KMS-11 (cell line): ENCODE measurements at regions not wholly inside any gene's neighbourhood (a gene's known extent, or its start where the extent isn't known, plus 50 kb on each side); places are given as distances from the start of the nearest gene placed in this dataset.

ENCODE experiments used
- H2AFZ ChIP-seq: fragments of 200-600 bp; sonication (generic); 2 replicates; pipeline ENCODE4 v1.6.1; 2016; ENCODE audit warnings: antibody characterized with exemption, mixed run types, low read depth
- H3K27ac ChIP-seq: fragments of 200-600 bp; sonication (generic); 2 replicates; pipeline ENCODE4 v1.6.1; 2016; ENCODE audit warnings: mild to moderate bottlenecking, mixed run types
- H3K27me3 ChIP-seq: fragments of 200-600 bp; sonication (generic); 2 replicates; pipeline ENCODE4 v1.6.1; 2017; ENCODE audit warnings: mild to moderate bottlenecking, low read depth, mixed run types, moderate library complexity; ENCODE audit not compliant: insufficient read depth
- H3K36me3 ChIP-seq: fragments of 200-600 bp; sonication (generic); 2 replicates; pipeline ENCODE4 v1.6.1; 2017; ENCODE audit warnings: mild to moderate bottlenecking, mixed run types; ENCODE audit not compliant: insufficient read depth
- H3K4me1 ChIP-seq: fragments of 200-600 bp; sonication (generic); 2 replicates; pipeline ENCODE4 v1.6.1; 2016; ENCODE audit warnings: mild to moderate bottlenecking, low read depth, mixed run types; ENCODE audit not compliant: poor library complexity, severe bottlenecking
- H3K4me2 ChIP-seq: fragments of 200-600 bp; sonication (generic); 2 replicates; pipeline ENCODE4 v1.7.0; 2016; ENCODE audit warnings: mild to moderate bottlenecking, mixed run types
- H3K4me3 ChIP-seq: fragments of 200-600 bp; sonication (generic); IDR thresholded peaks from 2 replicates; pipeline ENCODE4 v1.6.1; 2017; ENCODE audit warnings: low read depth, low read length, mixed read lengths; ENCODE audit not compliant: insufficient read depth
- H3K79me2 ChIP-seq: fragments of 200-600 bp; sonication (generic); 2 replicates; pipeline ENCODE4 v1.6.1; 2016; ENCODE audit warnings: low read depth, mixed run types; ENCODE audit not compliant: insufficient read depth
- H3K9ac ChIP-seq: fragments of 200-600 bp; sonication (generic); 2 replicates; pipeline ENCODE4 v1.6.1; 2016; ENCODE audit warnings: mild to moderate bottlenecking, mixed run types
- H4K20me1 ChIP-seq: fragments of 200-600 bp; sonication (generic); 2 replicates; pipeline ENCODE4 v1.6.1; 2016; ENCODE audit warnings: mild to moderate bottlenecking, mixed run types; ENCODE audit not compliant: insufficient read depth
- CTCF ChIP-seq: fragments of 200-600 bp; sonication (generic); conservative IDR thresholded peaks from 2 replicates; pipeline ENCODE4 v1.6.1; 2017; ENCODE audit warnings: low read depth, mild to moderate bottlenecking, antibody characterized with exemption, low read length, moderate library complexity, mixed read lengths

GRCh38 chr20:57804470-57805250, 94.8 kb upstream of the PMEPA1 start:
- H3K9ac ChIP-seq = no peak overlapping the region
- H3K4me2 ChIP-seq = no peak overlapping the region
- H3K36me3 ChIP-seq = no peaks in the 10 kb centered on the region
- peaks cover 9% of the 10 kb centered on the region; the same call in 1 of the 2 replicates for H3K27me3 ChIP-seq
- H3K4me1 ChIP-seq = no peaks in the 10 kb centered on the region
- H4K20me1 ChIP-seq = no peaks in the 10 kb centered on the region
- H3K27ac ChIP-seq = no peak overlapping the region
- H3K79me2 ChIP-seq = no peaks in the 10 kb centered on the region
- no peak overlapping the region for H2AFZ ChIP-seq
- no peak for TF ChIP-seq CTCF
- no peak overlapping the region for H3K4me3 ChIP-seq

- H3K4me3 ChIP-seq = no peak overlapping the region
- H3K79me2 ChIP-seq = no peaks in the 10 kb centered on the region
- H3K4me1 ChIP-seq = no peaks in the 10 kb centered on the region
- H2AFZ ChIP-seq = no peak overlapping the region
- no peaks in the 10 kb centered on the region for H3K36me3 ChIP-seq
- H4K20me1 ChIP-seq = no peaks in the 10 kb centered on the region
- peaks cover 9% of the 10 kb centered on the region; the same call in 1 of the 2 replicates for H3K27me3 ChIP-seq
- no peak overlapping the region for H3K4me2 ChIP-seq
- no peak for TF ChIP-seq CTCF
- H3K27ac ChIP-seq = no peak overlapping the region
- H3K9ac ChIP-seq = no peak overlapping the region
These were observed 93.7 kb upstream of the PMEPA1 start for GRCh38 chr20:57803508-57804005.

GRCh38 chr20:57802765-57803507, 93.1 kb upstream of the PMEPA1 start:
- TF ChIP-seq CTCF = no peak
- Histone ChIP-seq H3K27ac (no peak overlapping the region), H3K36me3 (no peaks in the 10 kb centered on the region), H3K9ac (no peak overlapping the region), H3K4me1 (no peaks in the 10 kb centered on the region), H4K20me1 (no peaks in the 10 kb centered on the region), H3K27me3 (peaks cover 9% of the 10 kb centered on the region; the same call in 1 of the 2 replicates), H3K79me2 (no peaks in the 10 kb centered on the region), H2AFZ (no peak overlapping the region), H3K4me3 (no peak overlapping the region), H3K4me2 (no peak overlapping the region)

- TF ChIP-seq CTCF = no peak
- H3K27ac ChIP-seq = no peak overlapping the region
- H3K27me3 ChIP-seq = peaks cover 9% of the 10 kb centered on the region; the same call in 1 of the 2 replicates
These were observed 91.8 kb upstream of the PMEPA1 start for GRCh38 chr20:57801581-57801980.

More at GRCh38 chr20:57801581-57801980, 91.8 kb upstream of the PMEPA1 start:
- H3K36me3 ChIP-seq = no peaks in the 10 kb centered on the region
- no peak overlapping the region for H3K4me2 ChIP-seq
- no peak overlapping the region for H3K9ac ChIP-seq
- no peaks in the 10 kb centered on the region for H3K4me1 ChIP-seq
- H3K79me2 ChIP-seq = no peaks in the 10 kb centered on the region
- no peak overlapping the region for H3K4me3 ChIP-seq
- H4K20me1 ChIP-seq = no peaks in the 10 kb centered on the region
- H2AFZ ChIP-seq = no peak overlapping the region
